Naive thymus-derived CD8-positive, alpha-beta T cell (primary cell): ENCODE measurements at regions not wholly inside any gene's neighbourhood (a gene's known extent, or its start where the extent isn't known, plus 50 kb on each side); places are given as distances from the start of the nearest gene placed in this dataset.

ENCODE experiments used
- ATAC-seq, 2 donors: fragments of 150-1000 bp; cut with Tn5 transposase in 1 of 2; sonication (Bioruptor Pico), chemical (Tn5 transposase) in 1 of 2; 1 replicate in 1 of 2; 2 replicates in 1 of 2; pipeline ENCODE4 v1.10.0; 2021; ENCODE audit warnings: mild to moderate bottlenecking in 2 of 2, moderate library complexity in 2 of 2
- POLR2A ChIA-PET: fragments of 350-600 bp; sonication (Branson Sonifier 250); formaldehyde crosslinking; loops from one replicate; lab custom pipeline; 2021; ENCODE audit warnings: antibody characterized with exemption; lab: Charles Lee
- DNase-seq, 10 donors: peaks; one replicate each; pipeline versions ENCODE4 v3.0.0 to v3.0.0-alpha.2; 2020 to 2022
- H3K27ac Mint-ChIP-seq, 10 donors: one replicate each; pipeline ENCODE4 v1.8.0; 2020 to 2022; ENCODE audit warnings: mild to moderate bottlenecking in 10 of 10, mixed read lengths in 10 of 10, moderate library complexity in 4 of 10, inconsistent platforms in 1 of 10
- H3K27me3 Mint-ChIP-seq, 5 donors: one replicate each; pipeline ENCODE4 v1.8.0; 2021 to 2022; ENCODE audit warnings: mixed read lengths in 5 of 5
- H3K36me3 Mint-ChIP-seq, 3 donors: one replicate each; pipeline ENCODE4 v1.8.0; 2020 to 2022; ENCODE audit warnings: mixed read lengths in 3 of 3, mild to moderate bottlenecking in 2 of 3, inconsistent platforms in 1 of 3
- H3K4me1 Mint-ChIP-seq, 4 donors: one replicate each; pipeline ENCODE4 v1.8.0; 2021 to 2022; ENCODE audit warnings: mixed read lengths in 4 of 4
- H3K4me3 Mint-ChIP-seq, 10 donors: one replicate each; pipeline ENCODE4 v1.8.0; 2020 to 2022; ENCODE audit warnings: mild to moderate bottlenecking in 10 of 10, mixed read lengths in 10 of 10, moderate library complexity in 6 of 10, inconsistent platforms in 1 of 10
- H3K9me3 Mint-ChIP-seq, 9 donors: one replicate each; pipeline ENCODE4 v1.8.0; 2020 to 2022; ENCODE audit warnings: mixed read lengths in 9 of 9, mild to moderate bottlenecking in 3 of 9, inconsistent platforms in 1 of 9, moderate library complexity in 1 of 9

DNA sequence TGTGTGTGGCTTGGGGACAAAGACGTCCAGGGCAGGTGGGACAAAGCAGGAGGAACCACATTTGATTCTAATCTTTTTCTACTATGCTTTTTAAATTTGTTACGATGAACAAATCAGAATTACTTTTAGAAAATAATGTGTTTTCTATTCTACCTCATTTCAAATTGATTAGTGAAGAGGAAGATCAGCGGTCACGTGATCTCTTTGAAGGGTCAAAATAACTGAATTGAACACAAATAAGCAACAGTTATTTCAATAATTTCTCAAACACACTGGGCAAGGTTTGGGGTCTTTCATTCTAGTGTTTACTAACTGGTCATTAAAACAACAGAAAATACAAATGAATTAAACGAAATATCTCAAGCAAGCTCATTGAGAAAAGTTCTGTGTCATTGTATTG is 773.0 kb upstream of the IGFBP3 start:
- H3K27ac Mint-ChIP-seq, result no peak overlapping the region
- POLR2A ChIA-PET, result no interaction called here

GRCh38 chr7:46687203-46687602 is 766.1 kb upstream of the IGFBP3 start:
- Mint-ChIP-seq H3K4me1 (no peaks in the 10 kb centered on the region), H3K9me3 (peaks cover 0 to 8% (median 3%) of the 10 kb centered on the region in 9 donors), H3K4me3 (no peak overlapping the region), H3K27ac (no peak overlapping the region), H3K27me3 (no peaks in the 10 kb centered on the region), H3K36me3 (no peaks in the 10 kb centered on the region)
- POLR2A ChIA-PET, result no interaction called here
- no peak for ATAC-seq
- DNase-seq, result no peak

More for the DNA sequence above, 773.0 kb upstream of the IGFBP3 start:
- ATAC-seq (no peak), DNase-seq (no peak)
- peaks cover 4 to 20% (median 6%) of the 10 kb centered on the region in 9 donors for H3K9me3 Mint-ChIP-seq
- no peaks in the 10 kb centered on the region for H3K27me3 Mint-ChIP-seq
- no peaks in the 10 kb centered on the region for H3K4me1 Mint-ChIP-seq
- no peaks in the 10 kb centered on the region for H3K36me3 Mint-ChIP-seq
- H3K4me3 Mint-ChIP-seq, result no peak overlapping the region

DNA sequence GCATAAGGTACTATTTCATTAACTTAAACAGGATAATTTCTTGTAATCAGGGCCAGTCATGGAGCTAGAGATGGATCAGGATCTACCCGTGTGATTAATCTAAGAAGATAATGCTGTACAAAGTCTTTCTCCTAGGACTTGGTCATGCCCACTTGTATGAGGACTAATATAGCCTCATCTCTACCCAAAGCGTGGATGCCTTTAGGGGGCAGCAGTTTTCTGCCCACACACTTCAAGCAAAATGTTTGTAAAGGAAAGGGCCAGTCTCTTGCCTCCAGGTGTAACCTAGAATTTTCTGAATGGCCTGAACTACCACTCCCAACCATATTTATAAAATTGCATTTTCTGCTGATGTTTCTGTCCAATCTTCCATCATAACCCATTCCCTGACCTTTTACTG is 764.0 kb upstream of the IGFBP3 start:
- H3K9me3 Mint-ChIP-seq, result peaks cover 0 to 6% (median 3%) of the 10 kb centered on the region in 9 donors
- H3K27ac Mint-ChIP-seq, result no peak overlapping the region
- peaks cover 0 to 3% (median 0%) of the 10 kb centered on the region in 5 donors for H3K27me3 Mint-ChIP-seq
- no peaks in the 10 kb centered on the region for H3K4me1 Mint-ChIP-seq
- DNase-seq (no peak), ATAC-seq (no peak)
- no peaks in the 10 kb centered on the region for H3K36me3 Mint-ChIP-seq
- H3K4me3 Mint-ChIP-seq, result no peak overlapping the region
- POLR2A ChIA-PET, result no interaction called here

DNA sequence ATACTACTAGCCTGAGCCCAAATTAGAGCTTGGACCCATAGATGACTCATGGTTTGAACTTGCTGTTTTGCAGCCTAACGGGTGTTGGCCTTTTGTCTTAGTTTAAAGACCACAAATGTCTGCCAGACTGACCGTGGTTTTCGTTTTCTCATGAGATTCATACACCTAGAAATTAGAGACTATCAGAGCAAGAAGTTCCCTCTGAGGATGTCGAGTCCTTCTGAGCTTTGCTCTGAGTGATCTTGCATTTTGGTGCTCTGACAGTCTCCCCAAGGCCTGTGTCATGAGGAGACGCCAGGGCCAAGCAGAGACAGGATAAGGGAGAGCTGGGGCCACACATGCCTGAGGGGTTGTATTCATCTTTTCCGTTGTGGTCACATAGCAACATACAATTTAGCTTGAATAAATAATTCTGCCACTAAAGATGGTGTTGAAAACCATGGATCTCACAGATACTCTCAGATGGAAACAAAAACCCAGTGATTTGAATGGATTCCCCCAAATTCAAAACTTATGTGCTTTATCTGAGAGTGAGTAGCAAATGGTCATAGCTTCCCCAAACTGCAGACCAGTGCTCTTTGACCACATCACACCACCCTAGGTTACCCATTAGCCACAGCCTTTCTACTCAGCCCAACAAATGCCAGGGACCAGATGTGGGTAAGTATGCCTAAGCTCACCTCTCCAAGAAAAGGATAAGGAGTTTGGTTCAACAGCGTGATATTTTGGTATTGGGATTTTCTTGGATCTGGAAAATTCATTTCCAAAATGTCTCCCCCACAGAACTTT is 762.0 kb upstream of the IGFBP3 start:
- Mint-ChIP-seq H3K4me3 (no peak overlapping the region), H3K36me3 (no peaks in the 10 kb centered on the region), H3K27ac (no peak overlapping the region), H3K9me3 (peaks cover 0 to 6% (median 2%) of the 10 kb centered on the region in 9 donors), H3K4me1 (no peaks in the 10 kb centered on the region), H3K27me3 (peaks cover 0 to 3% (median 0%) of the 10 kb centered on the region in 5 donors)
- ATAC-seq, result no peak
- no peak for DNase-seq
- POLR2A ChIA-PET, result no interaction called here

GRCh38 chr7:46681865-46682503 is 760.9 kb upstream of the IGFBP3 start:
- H3K4me3 Mint-ChIP-seq, result no peak overlapping the region
- H3K9me3 Mint-ChIP-seq, result peaks cover 0 to 8% (median 2%) of the 10 kb centered on the region in 9 donors
- POLR2A ChIA-PET, result no interaction called here
- no peak overlapping the region for H3K27ac Mint-ChIP-seq
- DNase-seq (no peak), ATAC-seq (no peak)
- no peaks in the 10 kb centered on the region for H3K4me1 Mint-ChIP-seq
- peaks cover 0 to 3% (median 0%) of the 10 kb centered on the region in 5 donors for H3K27me3 Mint-ChIP-seq
- no peaks in the 10 kb centered on the region for H3K36me3 Mint-ChIP-seq

- POLR2A ChIA-PET, result no interaction called here
- no peak overlapping the region for H3K4me3 Mint-ChIP-seq
These were observed 759.1 kb upstream of the IGFBP3 start for GRCh38 chr7:46680147-46680546.

GRCh38 chr7:46679671-46680070 is 758.6 kb upstream of the IGFBP3 start:
- Mint-ChIP-seq H3K27ac (no peak overlapping the region), H3K4me3 (no peak overlapping the region), H3K36me3 (no peaks in the 10 kb centered on the region), H3K9me3 (peaks cover 0 to 9% (median 3%) of the 10 kb centered on the region in 9 donors), H3K27me3 (peaks cover 0 to 3% (median 0%) of the 10 kb centered on the region in 5 donors), H3K4me1 (no peaks in the 10 kb centered on the region)
- POLR2A ChIA-PET, result no interaction called here
- ATAC-seq (no peak), DNase-seq (no peak)

More at GRCh38 chr7:46680147-46680546, 759.1 kb upstream of the IGFBP3 start:
- no peak overlapping the region for H3K27ac Mint-ChIP-seq
- H3K36me3 Mint-ChIP-seq, result no peaks in the 10 kb centered on the region
- H3K4me1 Mint-ChIP-seq, result no peaks in the 10 kb centered on the region
- peaks cover 0 to 3% (median 0%) of the 10 kb centered on the region in 5 donors for H3K27me3 Mint-ChIP-seq
- peaks cover 0 to 9% (median 3%) of the 10 kb centered on the region in 9 donors for H3K9me3 Mint-ChIP-seq
- DNase-seq (no peak), ATAC-seq (no peak)

DNA sequence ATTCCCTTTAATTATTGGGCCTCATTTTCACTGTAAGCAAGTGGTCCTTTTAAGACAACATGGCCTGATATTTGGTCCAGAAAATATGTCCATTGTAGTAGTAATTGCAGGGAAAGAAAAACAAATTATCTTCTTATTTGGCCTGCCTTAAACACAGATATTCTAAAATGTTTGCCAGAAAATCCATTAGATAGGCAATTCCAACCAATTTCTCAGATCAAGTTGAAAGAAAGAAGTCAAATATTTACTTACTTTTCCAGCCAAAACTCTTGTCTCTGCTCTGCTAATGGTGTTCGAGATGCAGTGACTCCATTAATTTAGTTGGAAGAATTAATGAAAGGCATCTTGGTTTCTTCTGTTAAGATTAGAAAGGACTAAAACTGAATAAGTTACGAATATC is 757.3 kb upstream of the IGFBP3 start:
- Mint-ChIP-seq H3K4me3 (no peak overlapping the region), H3K27me3 (peaks cover 0 to 3% (median 0%) of the 10 kb centered on the region in 5 donors), H3K9me3 (peaks cover 0 to 9% (median 1%) of the 10 kb centered on the region in 9 donors), H3K4me1 (no peaks in the 10 kb centered on the region), H3K27ac (no peak overlapping the region), H3K36me3 (no peaks in the 10 kb centered on the region)
- ATAC-seq, result no peak
- DNase-seq, result no peak
- POLR2A ChIA-PET, result no interaction called here

DNA sequence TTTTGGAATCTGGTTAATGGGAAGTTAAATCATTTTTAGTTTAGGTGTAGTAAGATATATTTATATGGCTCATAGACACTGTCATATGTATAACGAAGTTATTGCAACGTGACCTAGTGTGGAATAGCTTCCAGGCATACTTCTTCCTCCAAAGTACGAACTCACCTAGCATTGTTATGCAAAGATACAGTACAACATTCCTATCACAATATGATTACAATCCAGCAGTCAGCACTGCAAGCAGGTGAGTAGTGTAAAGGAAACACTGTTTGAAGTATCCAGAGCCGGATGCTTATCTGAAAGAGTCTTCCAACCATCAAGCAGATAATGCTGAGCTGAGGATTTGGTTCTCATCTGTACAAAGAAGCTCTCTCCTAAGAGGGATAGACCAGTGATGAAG is 754.4 kb upstream of the IGFBP3 start:
- peaks cover 0 to 7% (median 0%) of the 10 kb centered on the region in 9 donors for H3K9me3 Mint-ChIP-seq
- no peaks in the 10 kb centered on the region for H3K4me1 Mint-ChIP-seq
- H3K27ac Mint-ChIP-seq, result no peak overlapping the region
- no peak overlapping the region for H3K4me3 Mint-ChIP-seq
- no peaks in the 10 kb centered on the region for H3K27me3 Mint-ChIP-seq
- DNase-seq (no peak), ATAC-seq (no peak)
- POLR2A ChIA-PET, result no interaction called here
- no peaks in the 10 kb centered on the region for H3K36me3 Mint-ChIP-seq

DNA sequence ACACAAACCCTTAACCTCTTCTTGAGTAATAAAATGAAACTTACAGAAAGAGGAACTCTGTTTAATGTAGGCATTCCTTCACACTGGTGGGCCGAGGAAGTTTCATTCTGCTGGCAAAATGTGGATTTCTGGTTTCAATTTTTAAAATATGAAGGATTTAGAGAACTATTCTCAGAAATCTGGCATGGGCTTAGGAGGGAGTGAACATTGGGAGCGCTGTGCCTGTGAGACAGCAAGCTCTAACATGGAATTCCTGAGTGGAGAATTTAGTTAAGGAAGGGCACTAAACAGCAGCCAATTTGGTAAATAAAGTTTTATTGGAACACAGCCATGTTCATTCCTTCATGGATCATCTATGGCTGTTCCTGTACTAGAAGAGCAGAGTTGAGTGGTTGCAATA is 751.8 kb upstream of the IGFBP3 start:
- Mint-ChIP-seq H3K36me3 (no peaks in the 10 kb centered on the region), H3K9me3 (peaks cover 0 to 11% (median 3%) of the 10 kb centered on the region in 9 donors), H3K27me3 (no peaks in the 10 kb centered on the region), H3K4me1 (no peaks in the 10 kb centered on the region), H3K4me3 (no peak overlapping the region), H3K27ac (no peak overlapping the region)
- POLR2A ChIA-PET, result no interaction called here
- DNase-seq (no peak), ATAC-seq (no peak)

- POLR2A ChIA-PET, result no interaction called here
- H3K4me3 Mint-ChIP-seq, result no peak overlapping the region
- H3K27me3 Mint-ChIP-seq, result no peaks in the 10 kb centered on the region
- H3K4me1 Mint-ChIP-seq, result no peaks in the 10 kb centered on the region
- H3K27ac Mint-ChIP-seq, result no peak overlapping the region
- peaks cover 0 to 12% (median 4%) of the 10 kb centered on the region in 9 donors for H3K9me3 Mint-ChIP-seq
- H3K36me3 Mint-ChIP-seq, result no peaks in the 10 kb centered on the region
- ATAC-seq (no peak), DNase-seq (no peak)
These were observed 750.2 kb upstream of the IGFBP3 start for GRCh38 chr7:46671108-46671769.

GRCh38 chr7:46669028-46669427 is 748.0 kb upstream of the IGFBP3 start:
- H3K9me3 Mint-ChIP-seq, result peaks cover 0 to 13% (median 4%) of the 10 kb centered on the region in 9 donors
- ATAC-seq, result no peak
- POLR2A ChIA-PET, result no interaction called here
- H3K36me3 Mint-ChIP-seq, result no peaks in the 10 kb centered on the region
- no peak for DNase-seq
- no peak overlapping the region for H3K4me3 Mint-ChIP-seq
- H3K4me1 Mint-ChIP-seq, result no peaks in the 10 kb centered on the region
- no peak overlapping the region for H3K27ac Mint-ChIP-seq
- no peaks in the 10 kb centered on the region for H3K27me3 Mint-ChIP-seq

DNA sequence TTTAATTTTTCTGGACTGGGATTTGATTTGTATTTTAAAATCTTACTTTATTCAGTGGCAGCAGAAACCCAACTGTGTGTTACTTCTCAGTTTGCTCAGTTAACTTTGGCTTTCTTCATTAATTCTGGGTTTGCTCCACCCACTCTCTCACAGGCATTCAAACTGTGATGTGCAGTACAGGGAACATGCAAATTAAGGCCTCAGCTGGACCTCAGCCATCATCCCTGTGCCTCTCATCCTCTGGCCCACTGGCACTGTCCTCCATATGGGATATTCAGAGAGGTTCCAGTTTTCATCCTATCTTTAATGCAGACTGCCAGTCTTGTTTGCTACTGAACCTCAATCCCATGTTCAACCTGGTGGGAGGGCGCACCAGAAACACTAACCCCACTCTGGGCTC is 743.4 kb upstream of the IGFBP3 start:
- no peak overlapping the region for H3K4me3 Mint-ChIP-seq
- ATAC-seq (no peak), DNase-seq (no peak)
- H3K4me1 Mint-ChIP-seq, result no peaks in the 10 kb centered on the region
- no peaks in the 10 kb centered on the region for H3K27me3 Mint-ChIP-seq
- peaks cover 0 to 13% (median 6%) of the 10 kb centered on the region in 9 donors for H3K9me3 Mint-ChIP-seq
- POLR2A ChIA-PET, result no interaction called here
- no peak overlapping the region for H3K27ac Mint-ChIP-seq
- H3K36me3 Mint-ChIP-seq, result no peaks in the 10 kb centered on the region
